Brain microvascular endothelial cell (primary cell): ENCODE measurements at regions not wholly inside any gene's neighbourhood (a gene's known extent, or its start where the extent isn't known, plus 50 kb on each side); places are given as distances from the start of the nearest gene placed in this dataset.
"Not testable (repeated sequence)": the region's sequence is repeated elsewhere in the genome, so short reads cannot be mapped to it uniquely, and the experiment has no call there.

Source experiments
- DNase-seq: peaks from one replicate; pipeline ENCODE4 v3.0.0-alpha.2; 2020
- H3K27ac ChIP-seq: fragments of 250-450 bp; sonication (Bioruptor Pico); 2 replicates; pipeline ENCODE4 v1.5.1; 2020; ENCODE audit warnings: mild to moderate bottlenecking, moderate library complexity
- H3K27me3 ChIP-seq: fragments of 250-450 bp; sonication (Bioruptor Pico); replicated peaks from 2 replicates; pipeline ENCODE4 v1.5.1; 2020; ENCODE audit warnings: mild to moderate bottlenecking
- H3K36me3 ChIP-seq: fragments of 250-450 bp; sonication (Bioruptor Pico); replicated peaks from 2 replicates; pipeline ENCODE4 v1.5.1; 2020; ENCODE audit warnings: mild to moderate bottlenecking
- H3K4me3 ChIP-seq: 2 replicates; pipeline ENCODE4 v1.5.1; 2011; ENCODE audit warnings: low read depth, mild to moderate bottlenecking, control low read depth, low read length, moderate library complexity
- CTCF ChIP-seq: IDR thresholded peaks from 2 replicates; pipeline ENCODE4 v1.5.1; 2011; ENCODE audit warnings: low read depth, mild to moderate bottlenecking, moderate library complexity, low read length, control low read depth, inconsistent platforms; ENCODE audit errors: missing control alignments
- in situ Hi-C: cut with HindIII; loops from 2 replicates; pipeline ENCODE4 v1.10.0; 2017; ENCODE audit warnings: low sequenced_read_pairs, low pct_ligation_motif_present

DNA sequence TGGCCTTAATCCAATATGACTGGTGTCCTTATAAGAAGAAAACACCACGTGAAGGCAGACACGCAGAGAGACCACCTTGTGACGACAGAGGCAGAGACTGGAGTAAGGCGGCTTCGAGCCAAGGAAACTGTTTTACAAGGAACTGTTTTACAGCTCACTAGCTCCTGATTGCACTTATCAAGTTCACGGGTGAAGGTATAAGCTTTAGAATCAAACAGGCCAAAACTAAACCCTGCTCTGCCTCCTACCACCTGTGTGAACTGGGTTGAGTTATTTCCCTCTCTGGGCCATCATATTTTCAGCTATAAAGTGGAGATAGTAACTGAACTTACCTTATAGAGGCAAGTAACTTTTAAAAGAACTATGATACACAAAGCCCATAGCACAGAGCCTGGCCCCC lies 166.9 kb upstream of the NFIA start:
- no peaks in the 10 kb centered on the region for H3K36me3 ChIP-seq
- no peak for TF ChIP-seq CTCF
- no peak overlapping the region for H3K27ac ChIP-seq
- no peaks in the 10 kb centered on the region for H3K27me3 ChIP-seq
- H3K4me3 ChIP-seq, result no peak overlapping the region
- DNase-seq, result no peak
- in situ Hi-C loops, result no loop called here

GRCh38 chr1:60914982-60915381 lies 167.4 kb upstream of the NFIA start:
- H3K36me3 ChIP-seq, result no peaks in the 10 kb centered on the region
- no peak for TF ChIP-seq CTCF
- H3K27ac ChIP-seq, result no peak overlapping the region
- DNase-seq, result no peak
- no peak overlapping the region for H3K4me3 ChIP-seq
- in situ Hi-C loops, result no loop called here
- no peaks in the 10 kb centered on the region for H3K27me3 ChIP-seq

- H3K4me3 ChIP-seq, DNase-seq, in situ Hi-C loops, H3K27me3 ChIP-seq, H3K27ac ChIP-seq, H3K36me3 ChIP-seq: not testable (repeated sequence)
Observed at GRCh38 chr1:60913708-60914107, 168.7 kb upstream of the NFIA start.

DNA sequence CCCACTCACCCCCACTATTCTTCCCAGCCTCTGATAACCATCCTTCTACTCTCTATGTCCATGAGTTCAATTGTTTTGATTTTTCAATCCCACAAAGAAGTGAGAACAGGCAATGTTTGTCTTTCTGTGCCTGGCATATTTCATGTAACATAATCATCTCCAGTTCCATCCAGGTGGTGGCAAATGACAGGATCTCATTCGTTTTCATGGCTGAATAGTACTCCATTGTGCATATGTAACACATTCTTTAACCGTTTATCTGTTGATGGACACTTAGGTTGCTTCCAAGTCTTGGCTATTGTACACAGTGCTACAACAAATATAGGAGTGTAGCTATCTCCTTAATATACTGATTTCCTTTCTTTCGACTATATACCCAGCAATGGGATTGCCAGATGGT lies 169.3 kb upstream of the NFIA start:
- no peak for TF ChIP-seq CTCF
- in situ Hi-C loops, result no loop called here
- no peak overlapping the region for H3K27ac ChIP-seq
- H3K4me3 ChIP-seq, result no peak overlapping the region
- H3K36me3 ChIP-seq, result no peaks in the 10 kb centered on the region
- no peak for DNase-seq
- H3K27me3 ChIP-seq, result no peaks in the 10 kb centered on the region

DNA sequence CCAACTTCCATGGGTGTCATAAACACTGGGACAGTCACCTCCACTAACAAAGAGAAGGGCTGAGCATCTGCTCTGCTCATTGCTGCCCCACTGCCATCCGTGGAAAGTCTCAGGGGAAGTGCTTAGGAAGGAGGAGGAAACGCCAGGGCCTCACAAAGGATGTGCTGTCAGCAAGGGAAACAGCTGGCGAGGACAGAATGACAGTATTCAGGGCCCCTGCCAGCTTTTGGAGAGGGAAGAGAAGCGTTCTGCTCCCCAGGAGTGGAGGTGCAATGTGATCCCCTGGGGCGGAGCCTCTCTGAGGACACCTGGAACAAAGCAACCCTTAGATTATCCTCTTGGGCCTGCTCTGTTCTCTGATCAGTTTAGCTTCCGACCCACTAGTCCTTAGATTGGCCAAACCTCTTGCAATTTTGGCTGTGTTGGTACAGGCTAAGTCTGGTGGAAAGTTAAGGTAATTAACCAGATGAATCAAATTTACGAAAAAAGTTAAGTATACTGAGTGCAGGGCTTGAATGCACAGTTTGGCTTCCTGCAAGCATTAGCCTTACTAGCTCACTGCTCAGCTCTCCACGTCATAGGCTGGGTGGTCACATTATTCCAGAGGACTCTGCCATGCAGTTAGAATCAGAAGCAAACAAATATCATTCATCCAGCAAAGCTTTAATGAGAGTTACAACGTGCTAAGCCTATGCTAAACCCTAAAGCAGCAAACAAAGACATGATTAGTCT lies 170.2 kb upstream of the NFIA start:
- in situ Hi-C loops, result no loop called here
- Histone ChIP-seq H3K27ac (no peak overlapping the region), H3K36me3 (no peaks in the 10 kb centered on the region), H3K4me3 (no peak overlapping the region), H3K27me3 (no peaks in the 10 kb centered on the region)
- TF ChIP-seq CTCF, result no peak
- no peak for DNase-seq

- H3K36me3 ChIP-seq, result no peaks in the 10 kb centered on the region
- in situ Hi-C loops, result no loop called here
- no peak overlapping the region for H3K27ac ChIP-seq
- no peak overlapping the region for H3K4me3 ChIP-seq
- DNase-seq, result no peak
- no peak for TF ChIP-seq CTCF
- H3K27me3 ChIP-seq, result no peaks in the 10 kb centered on the region
Observed at GRCh38 chr1:60908159-60908558, 174.2 kb upstream of the NFIA start.
